GM23338 (cell line): ENCODE measurements at regions not wholly inside any gene's neighbourhood (a gene's known extent, or its start where the extent isn't known, plus 50 kb on each side); places are given as distances from the start of the nearest gene placed in this dataset.

Experiments used
- ATAC-seq: fragments of 200-7000 bp; cut with Tn5 transposase; 3 replicates; pipeline ENCODE4 v1.9.1; 2020
- DNase-seq: peaks from one replicate; pipeline ENCODE4 v3.0.0-alpha.2; 2015; ENCODE audit warnings: low spot score
- H2AFZ ChIP-seq: fragments of 200-600 bp; sonication (generic); 2 replicates; pipeline ENCODE4 v1.8.0; 2016; ENCODE audit warnings: antibody characterized with exemption, mild to moderate bottlenecking, moderate library complexity
- H3F3A ChIP-seq: fragments of 200-600 bp; sonication (generic); replicated peaks from 2 replicates; pipeline ENCODE4 v1.8.0; 2017; ENCODE audit warnings: antibody characterized with exemption, mixed run types, low read depth
- H3K27ac ChIP-seq: fragments of 200-600 bp; sonication (generic); 2 replicates; pipeline ENCODE4 v1.6.1; 2016; ENCODE audit warnings: low read depth
- H3K27me3 ChIP-seq: fragments of 200-600 bp; sonication (generic); 2 replicates; pipeline ENCODE4 v1.8.0; 2016; ENCODE audit warnings: mild to moderate bottlenecking, mixed run types, moderate library complexity; ENCODE audit not compliant: insufficient read depth
- H3K36me3 ChIP-seq: fragments of 200-600 bp; sonication (generic); 2 replicates; pipeline ENCODE4 v1.8.0; 2016; ENCODE audit warnings: mild to moderate bottlenecking; ENCODE audit not compliant: insufficient read depth
- H3K4me1 ChIP-seq: fragments of 200-600 bp; sonication (generic); 2 replicates; pipeline ENCODE4 v1.8.0; 2016; ENCODE audit warnings: mild to moderate bottlenecking, moderate library complexity; ENCODE audit not compliant: insufficient read depth
- H3K4me2 ChIP-seq: fragments of 200-600 bp; sonication (generic); 2 replicates; pipeline ENCODE4 v1.7.1; 2017; ENCODE audit warnings: mixed run types
- H3K4me3 ChIP-seq: fragments of 200-600 bp; sonication (generic); 2 replicates; pipeline ENCODE4 v1.6.1; 2016; ENCODE audit warnings: mixed run types
- H3K79me2 ChIP-seq: fragments of 200-600 bp; sonication (generic); replicated peaks from 2 replicates; pipeline ENCODE4 v1.8.0; 2017; ENCODE audit warnings: mild to moderate bottlenecking; ENCODE audit not compliant: insufficient read depth
- H3K9me2 ChIP-seq: fragments of 200-600 bp; sonication (generic); 2 replicates; pipeline ENCODE4 v1.8.0; 2017; ENCODE audit not compliant: insufficient read depth
- H4K20me1 ChIP-seq: fragments of 200-600 bp; sonication (generic); replicated peaks from 2 replicates; pipeline ENCODE4 v1.8.0; 2017; ENCODE audit warnings: mild to moderate bottlenecking; ENCODE audit not compliant: insufficient read depth
- H3K27ac Mint-ChIP-seq: 2 replicates; pipeline ENCODE4 v1.8.0; 2020; ENCODE audit warnings: inconsistent platforms, mild to moderate bottlenecking, moderate library complexity, mixed read lengths
- H3K27me3 Mint-ChIP-seq: 3 replicates; pipeline ENCODE4 v1.8.0; 2022; ENCODE audit warnings: low read depth, mild to moderate bottlenecking, moderate library complexity, mixed read lengths, inconsistent platforms; ENCODE audit not compliant: insufficient read depth, poor library complexity
- H3K36me3 Mint-ChIP-seq: 3 replicates; pipeline ENCODE4 v1.8.0; 2021; ENCODE audit warnings: low read depth, mild to moderate bottlenecking, inconsistent platforms, moderate library complexity, mixed read lengths
- H3K4me1 Mint-ChIP-seq: 3 replicates; pipeline ENCODE4 v1.8.0; 2020; ENCODE audit warnings: mild to moderate bottlenecking, inconsistent platforms, mixed read lengths
- H3K4me3 Mint-ChIP-seq: 3 replicates; pipeline ENCODE4 v1.8.0; 2021; ENCODE audit warnings: moderate library complexity, mild to moderate bottlenecking, inconsistent platforms, mixed read lengths
- H3K9me3 Mint-ChIP-seq: 3 replicates; pipeline ENCODE4 v1.8.0; 2020; ENCODE audit warnings: moderate library complexity, mild to moderate bottlenecking, inconsistent platforms, mixed read lengths
- CREB1 ChIP-seq: fragments of 250-450 bp; sonication (Bioruptor Pico); IDR thresholded peaks from 2 replicates; pipeline ENCODE4 v1.5.0; 2020; ENCODE audit warnings: low read depth, mild to moderate bottlenecking, moderate library complexity
- ETS1 ChIP-seq: IDR thresholded peaks from 2 replicates; pipeline ENCODE4 v1.6.1; 2016; ENCODE audit warnings: antibody characterized with exemption
- EZH2 ChIP-seq: fragments of 200-600 bp; sonication (generic); IDR thresholded peaks from one replicate; pipeline ENCODE4 v1.8.0; 2017; ENCODE audit warnings: antibody characterized with exemption, mild to moderate bottlenecking, low read depth; ENCODE audit not compliant: unreplicated experiment
- EZH2phosphoT487 ChIP-seq: fragments of 200-600 bp; sonication (generic); IDR thresholded peaks from one replicate; pipeline ENCODE4 v1.8.1; 2018; ENCODE audit warnings: antibody characterized with exemption; ENCODE audit not compliant: unreplicated experiment
- JUNB ChIP-seq: IDR thresholded peaks from one replicate; pipeline ENCODE4 v1.6.1; 2016; ENCODE audit warnings: antibody characterized with exemption; ENCODE audit not compliant: unreplicated experiment
- NANOG ChIP-seq: IDR thresholded peaks from 2 replicates; pipeline ENCODE4 v1.6.1; 2016; ENCODE audit warnings: antibody characterized with exemption, borderline replicate concordance
- POLR2AphosphoS5 ChIP-seq: IDR thresholded peaks from 2 replicates; pipeline ENCODE4 v1.6.1; 2016; ENCODE audit warnings: antibody characterized with exemption, low read depth
- STAT1 ChIP-seq: IDR thresholded peaks from one replicate; pipeline ENCODE4 v1.6.1; 2016; ENCODE audit warnings: antibody characterized with exemption; ENCODE audit not compliant: unreplicated experiment
- ZNF114 ChIP-seq: fragments of 250-450 bp; sonication (Bioruptor Pico); IDR thresholded peaks from 2 replicates; pipeline ENCODE4 v1.5.0; 2020; ENCODE audit warnings: mild to moderate bottlenecking, moderate library complexity
- TF ChIP-seq, protein P1 (sequence below): IDR thresholded peaks from one replicate; pipeline ENCODE4 v1.6.1; 2018; ENCODE audit warnings: antibody characterized with exemption; ENCODE audit not compliant: unreplicated experiment
- TF ChIP-seq, protein P2 (sequence below): fragments of 250-450 bp; sonication (Bioruptor Pico); IDR thresholded peaks from 2 replicates; pipeline ENCODE4 v1.5.0; 2020; ENCODE audit warnings: mild to moderate bottlenecking, moderate library complexity
- TF ChIP-seq, protein P3 (sequence below), 2 experiments: fragments of 200-600 bp in 1 of 2; sonication (generic) in 1 of 2; conservative IDR thresholded peaks; 2 replicates each; pipeline versions ENCODE4 v1.5.1 to v1.6.1; 2016 to 2017; ENCODE audit warnings: antibody characterized with exemption in 2 of 2, low read depth in 2 of 2, mild to moderate bottlenecking in 2 of 2, moderate library complexity in 1 of 2

DNA sequence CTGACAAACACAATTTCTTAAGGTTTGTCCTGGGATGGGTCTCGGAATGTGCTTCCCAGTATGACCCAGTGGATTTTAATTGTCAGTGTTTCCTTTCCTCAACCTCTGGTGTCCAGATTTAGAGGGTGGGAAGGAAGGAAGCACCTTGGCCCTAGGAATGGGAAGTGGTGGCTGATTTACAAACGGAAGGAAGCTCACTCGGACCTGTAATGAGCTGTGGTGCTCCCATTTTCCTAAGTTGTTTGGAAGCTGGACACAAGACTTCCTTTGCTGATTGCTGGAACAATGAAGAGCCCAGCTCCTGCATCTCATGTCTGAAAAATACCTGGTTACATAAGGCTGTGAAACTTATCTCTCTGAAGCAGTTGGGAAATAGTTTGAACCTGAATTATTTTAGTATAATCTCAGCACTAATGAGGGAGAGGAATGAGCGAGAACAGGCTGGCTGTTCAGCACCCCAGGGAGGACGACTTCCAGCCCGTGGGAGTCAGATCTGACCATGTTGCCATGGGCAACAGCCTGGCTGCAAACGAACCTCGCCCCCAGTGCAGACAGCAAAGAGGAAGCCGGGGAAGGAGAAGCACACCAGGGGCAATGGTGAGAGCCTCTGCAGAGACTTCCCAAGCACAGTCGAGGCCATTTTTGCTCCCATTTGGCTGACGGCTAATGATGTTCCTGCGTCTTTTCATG, 74.4 kb upstream of the ASB18 start:
- H3K9me3 Mint-ChIP-seq: peaks cover 4% of the 10 kb centered on the region; the same call in 1 of the 3 replicates
- H3K4me1 Mint-ChIP-seq: peaks cover 14% of the 10 kb centered on the region
- DNase-seq: peak; percentile 57
- Histone ChIP-seq H3K36me3 (no peaks in the 10 kb centered on the region), H3K4me1 (peaks cover 4% of the 10 kb centered on the region; the same call in 1 of the 2 replicates), H3F3A (no peaks in the 10 kb centered on the region), H3K79me2 (no peaks in the 10 kb centered on the region), H3K4me2 (no peak overlapping the region), H3K9me2 (no peaks in the 10 kb centered on the region), H4K20me1 (no peaks in the 10 kb centered on the region), H3K27me3 (no peaks in the 10 kb centered on the region), H3K4me3 (no peak overlapping the region), H3K27ac (no peak overlapping the region), H2AFZ (no peak overlapping the region)
- peak; percentile 72 for ATAC-seq
- no peak overlapping the region for H3K27ac Mint-ChIP-seq
- H3K36me3 Mint-ChIP-seq: peaks cover 7% of the 10 kb centered on the region; the same call in 1 of the 3 replicates
- no peak overlapping the region for H3K4me3 Mint-ChIP-seq
- peaks cover 15% of the 10 kb centered on the region for H3K27me3 Mint-ChIP-seq
- TF ChIP-seq, protein P1, sequence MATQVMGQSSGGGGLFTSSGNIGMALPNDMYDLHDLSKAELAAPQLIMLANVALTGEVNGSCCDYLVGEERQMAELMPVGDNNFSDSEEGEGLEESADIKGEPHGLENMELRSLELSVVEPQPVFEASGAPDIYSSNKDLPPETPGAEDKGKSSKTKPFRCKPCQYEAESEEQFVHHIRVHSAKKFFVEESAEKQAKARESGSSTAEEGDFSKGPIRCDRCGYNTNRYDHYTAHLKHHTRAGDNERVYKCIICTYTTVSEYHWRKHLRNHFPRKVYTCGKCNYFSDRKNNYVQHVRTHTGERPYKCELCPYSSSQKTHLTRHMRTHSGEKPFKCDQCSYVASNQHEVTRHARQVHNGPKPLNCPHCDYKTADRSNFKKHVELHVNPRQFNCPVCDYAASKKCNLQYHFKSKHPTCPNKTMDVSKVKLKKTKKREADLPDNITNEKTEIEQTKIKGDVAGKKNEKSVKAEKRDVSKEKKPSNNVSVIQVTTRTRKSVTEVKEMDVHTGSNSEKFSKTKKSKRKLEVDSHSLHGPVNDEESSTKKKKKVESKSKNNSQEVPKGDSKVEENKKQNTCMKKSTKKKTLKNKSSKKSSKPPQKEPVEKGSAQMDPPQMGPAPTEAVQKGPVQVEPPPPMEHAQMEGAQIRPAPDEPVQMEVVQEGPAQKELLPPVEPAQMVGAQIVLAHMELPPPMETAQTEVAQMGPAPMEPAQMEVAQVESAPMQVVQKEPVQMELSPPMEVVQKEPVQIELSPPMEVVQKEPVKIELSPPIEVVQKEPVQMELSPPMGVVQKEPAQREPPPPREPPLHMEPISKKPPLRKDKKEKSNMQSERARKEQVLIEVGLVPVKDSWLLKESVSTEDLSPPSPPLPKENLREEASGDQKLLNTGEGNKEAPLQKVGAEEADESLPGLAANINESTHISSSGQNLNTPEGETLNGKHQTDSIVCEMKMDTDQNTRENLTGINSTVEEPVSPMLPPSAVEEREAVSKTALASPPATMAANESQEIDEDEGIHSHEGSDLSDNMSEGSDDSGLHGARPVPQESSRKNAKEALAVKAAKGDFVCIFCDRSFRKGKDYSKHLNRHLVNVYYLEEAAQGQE: no peak
- TF ChIP-seq ZNF114 (CRISPR knock-in tag): no peak
- no peak for TF ChIP-seq EZH2
- TF ChIP-seq CREB1 (CRISPR knock-in tag): no peak
- TF ChIP-seq EZH2phosphoT487: no peak
- TF ChIP-seq, protein P2, sequence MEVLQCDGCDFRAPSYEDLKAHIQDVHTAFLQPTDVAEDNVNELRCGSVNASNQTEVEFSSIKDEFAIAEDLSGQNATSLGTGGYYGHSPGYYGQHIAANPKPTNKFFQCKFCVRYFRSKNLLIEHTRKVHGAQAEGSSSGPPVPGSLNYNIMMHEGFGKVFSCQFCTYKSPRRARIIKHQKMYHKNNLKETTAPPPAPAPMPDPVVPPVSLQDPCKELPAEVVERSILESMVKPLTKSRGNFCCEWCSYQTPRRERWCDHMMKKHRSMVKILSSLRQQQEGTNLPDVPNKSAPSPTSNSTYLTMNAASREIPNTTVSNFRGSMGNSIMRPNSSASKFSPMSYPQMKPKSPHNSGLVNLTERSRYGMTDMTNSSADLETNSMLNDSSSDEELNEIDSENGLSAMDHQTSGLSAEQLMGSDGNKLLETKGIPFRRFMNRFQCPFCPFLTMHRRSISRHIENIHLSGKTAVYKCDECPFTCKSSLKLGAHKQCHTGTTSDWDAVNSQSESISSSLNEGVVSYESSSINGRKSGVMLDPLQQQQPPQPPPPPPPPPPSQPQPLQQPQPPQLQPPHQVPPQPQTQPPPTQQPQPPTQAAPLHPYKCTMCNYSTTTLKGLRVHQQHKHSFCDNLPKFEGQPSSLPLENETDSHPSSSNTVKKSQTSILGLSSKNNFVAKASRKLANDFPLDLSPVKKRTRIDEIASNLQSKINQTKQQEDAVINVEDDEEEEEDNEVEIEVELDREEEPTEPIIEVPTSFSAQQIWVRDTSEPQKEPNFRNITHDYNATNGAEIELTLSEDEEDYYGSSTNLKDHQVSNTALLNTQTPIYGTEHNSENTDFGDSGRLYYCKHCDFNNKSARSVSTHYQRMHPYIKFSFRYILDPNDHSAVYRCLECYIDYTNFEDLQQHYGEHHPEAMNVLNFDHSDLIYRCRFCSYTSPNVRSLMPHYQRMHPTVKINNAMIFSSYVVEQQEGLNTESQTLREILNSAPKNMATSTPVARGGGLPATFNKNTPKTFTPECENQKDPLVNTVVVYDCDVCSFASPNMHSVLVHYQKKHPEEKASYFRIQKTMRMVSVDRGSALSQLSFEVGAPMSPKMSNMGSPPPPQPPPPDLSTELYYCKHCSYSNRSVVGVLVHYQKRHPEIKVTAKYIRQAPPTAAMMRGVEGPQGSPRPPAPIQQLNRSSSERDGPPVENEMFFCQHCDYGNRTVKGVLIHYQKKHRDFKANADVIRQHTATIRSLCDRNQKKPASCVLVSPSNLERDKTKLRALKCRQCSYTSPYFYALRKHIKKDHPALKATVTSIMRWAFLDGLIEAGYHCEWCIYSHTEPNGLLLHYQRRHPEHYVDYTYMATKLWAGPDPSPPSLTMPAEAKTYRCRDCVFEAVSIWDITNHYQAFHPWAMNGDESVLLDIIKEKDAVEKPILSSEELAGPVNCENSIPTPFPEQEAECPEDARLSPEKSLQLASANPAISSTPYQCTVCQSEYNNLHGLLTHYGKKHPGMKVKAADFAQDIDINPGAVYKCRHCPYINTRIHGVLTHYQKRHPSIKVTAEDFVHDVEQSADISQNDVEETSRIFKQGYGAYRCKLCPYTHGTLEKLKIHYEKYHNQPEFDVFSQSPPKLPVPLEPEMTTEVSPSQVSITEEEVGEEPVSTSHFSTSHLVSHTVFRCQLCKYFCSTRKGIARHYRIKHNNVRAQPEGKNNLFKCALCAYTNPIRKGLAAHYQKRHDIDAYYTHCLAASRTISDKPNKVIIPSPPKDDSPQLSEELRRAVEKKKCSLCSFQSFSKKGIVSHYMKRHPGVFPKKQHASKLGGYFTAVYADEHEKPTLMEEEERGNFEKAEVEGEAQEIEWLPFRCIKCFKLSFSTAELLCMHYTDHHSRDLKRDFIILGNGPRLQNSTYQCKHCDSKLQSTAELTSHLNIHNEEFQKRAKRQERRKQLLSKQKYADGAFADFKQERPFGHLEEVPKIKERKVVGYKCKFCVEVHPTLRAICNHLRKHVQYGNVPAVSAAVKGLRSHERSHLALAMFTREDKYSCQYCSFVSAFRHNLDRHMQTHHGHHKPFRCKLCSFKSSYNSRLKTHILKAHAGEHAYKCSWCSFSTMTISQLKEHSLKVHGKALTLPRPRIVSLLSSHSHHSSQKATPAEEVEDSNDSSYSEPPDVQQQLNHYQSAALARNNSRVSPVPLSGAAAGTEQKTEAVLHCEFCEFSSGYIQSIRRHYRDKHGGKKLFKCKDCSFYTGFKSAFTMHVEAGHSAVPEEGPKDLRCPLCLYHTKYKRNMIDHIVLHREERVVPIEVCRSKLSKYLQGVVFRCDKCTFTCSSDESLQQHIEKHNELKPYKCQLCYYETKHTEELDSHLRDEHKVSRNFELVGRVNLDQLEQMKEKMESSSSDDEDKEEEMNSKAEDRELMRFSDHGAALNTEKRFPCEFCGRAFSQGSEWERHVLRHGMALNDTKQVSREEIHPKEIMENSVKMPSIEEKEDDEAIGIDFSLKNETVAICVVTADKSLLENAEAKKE: no peak
- TF ChIP-seq NANOG: no peak
- no peak for TF ChIP-seq STAT1
- no peak for TF ChIP-seq JUNB
- TF ChIP-seq, protein P3, sequence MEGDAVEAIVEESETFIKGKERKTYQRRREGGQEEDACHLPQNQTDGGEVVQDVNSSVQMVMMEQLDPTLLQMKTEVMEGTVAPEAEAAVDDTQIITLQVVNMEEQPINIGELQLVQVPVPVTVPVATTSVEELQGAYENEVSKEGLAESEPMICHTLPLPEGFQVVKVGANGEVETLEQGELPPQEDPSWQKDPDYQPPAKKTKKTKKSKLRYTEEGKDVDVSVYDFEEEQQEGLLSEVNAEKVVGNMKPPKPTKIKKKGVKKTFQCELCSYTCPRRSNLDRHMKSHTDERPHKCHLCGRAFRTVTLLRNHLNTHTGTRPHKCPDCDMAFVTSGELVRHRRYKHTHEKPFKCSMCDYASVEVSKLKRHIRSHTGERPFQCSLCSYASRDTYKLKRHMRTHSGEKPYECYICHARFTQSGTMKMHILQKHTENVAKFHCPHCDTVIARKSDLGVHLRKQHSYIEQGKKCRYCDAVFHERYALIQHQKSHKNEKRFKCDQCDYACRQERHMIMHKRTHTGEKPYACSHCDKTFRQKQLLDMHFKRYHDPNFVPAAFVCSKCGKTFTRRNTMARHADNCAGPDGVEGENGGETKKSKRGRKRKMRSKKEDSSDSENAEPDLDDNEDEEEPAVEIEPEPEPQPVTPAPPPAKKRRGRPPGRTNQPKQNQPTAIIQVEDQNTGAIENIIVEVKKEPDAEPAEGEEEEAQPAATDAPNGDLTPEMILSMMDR (conservative IDR thresholded peaks at IDR 0.05; ENCODE audit: low read depth in 2 of 2): no peak
- no peak for TF ChIP-seq ETS1
- no peak for TF ChIP-seq POLR2AphosphoS5
